HG02623 (cell line): ENCODE measurements at regions not wholly inside any gene's neighbourhood (a gene's known extent, or its start where the extent isn't known, plus 50 kb on each side); places are given as distances from the start of the nearest gene placed in this dataset.

Experiments used
- ATAC-seq: cut with Tn5 transposase; IDR thresholded peaks from one replicate; pipeline ENCODE4 v1.9.1; 2021; ENCODE audit warnings: moderate library complexity; ENCODE audit not compliant: unreplicated experiment

GRCh38 chr9:106307670-106308069 is 555.3 kb upstream of the ZNF462 start:
- no peak for ATAC-seq

GRCh38 chr9:106309925-106310324 is 553.0 kb upstream of the ZNF462 start:
- ATAC-seq, result no peak

- ATAC-seq, result no peak
Measured at GRCh38 chr9:106310782-106311181, 552.2 kb upstream of the ZNF462 start.

GRCh38 chr9:106312906-106313305 is 550.1 kb upstream of the ZNF462 start:
- no peak for ATAC-seq

- ATAC-seq, result no peak
Measured at GRCh38 chr9:106314476-106314875, 548.5 kb upstream of the ZNF462 start.

GRCh38 chr9:106321394-106322180 is 541.4 kb upstream of the ZNF462 start:
- ATAC-seq, result no peak

GRCh38 chr9:106322706-106323245 is 540.2 kb upstream of the ZNF462 start:
- no peak for ATAC-seq

GRCh38 chr9:106324053-106324585 is 538.8 kb upstream of the ZNF462 start:
- ATAC-seq, result no peak

GRCh38 chr9:106324591-106325280 is 538.2 kb upstream of the ZNF462 start:
- no peak for ATAC-seq

GRCh38 chr9:106326493-106326892 is 536.5 kb upstream of the ZNF462 start:
- no peak for ATAC-seq

- no peak for ATAC-seq
Measured at GRCh38 chr9:106333481-106333880, 529.5 kb upstream of the ZNF462 start.

- ATAC-seq, result no peak
Measured at GRCh38 chr9:106334081-106334480, 528.9 kb upstream of the ZNF462 start.

- no peak for ATAC-seq
Measured at GRCh38 chr9:106339882-106340281, 523.1 kb upstream of the ZNF462 start.

- no peak for ATAC-seq
Measured at GRCh38 chr9:106350777-106351176, 512.2 kb upstream of the ZNF462 start.

GRCh38 chr9:106356924-106357323 is 506.0 kb upstream of the ZNF462 start:
- ATAC-seq, result no peak

- ATAC-seq, result no peak
Measured at GRCh38 chr9:106358331-106358730, 504.6 kb upstream of the ZNF462 start.

- ATAC-seq, result no peak
Measured at GRCh38 chr9:106376689-106377088, 486.3 kb upstream of the ZNF462 start.

GRCh38 chr9:106383072-106383471 is 479.9 kb upstream of the ZNF462 start:
- no peak for ATAC-seq

- ATAC-seq, result no peak
Measured at GRCh38 chr9:106387965-106388364, 475.0 kb upstream of the ZNF462 start.

GRCh38 chr9:106393226-106393625 is 469.7 kb upstream of the ZNF462 start:
- no peak for ATAC-seq

- ATAC-seq, result no peak
Measured at GRCh38 chr9:106400170-106400569, 462.8 kb upstream of the ZNF462 start.

GRCh38 chr9:106400950-106401349 is 462.0 kb upstream of the ZNF462 start:
- ATAC-seq, result no peak
